Upper lobe of left lung (tissue), 4 donors: ENCODE measurements at regions not wholly inside any gene's neighbourhood (a gene's known extent, or its start where the extent isn't known, plus 50 kb on each side); places are given as distances from the start of the nearest gene placed in this dataset.

ENCODE experiments used
- EP300 ChIP-seq, 4 donors: sonication (generic); formaldehyde crosslinking; IDR thresholded peaks; one replicate each; pipeline ENCODE4 v1.5.1; 2017; ENCODE audit warnings: antibody characterized with exemption in 4 of 4, control low read depth in 2 of 4
- POLR2A ChIP-seq, 4 donors: fragments of 450-650 bp; IDR thresholded peaks; one replicate each; pipeline ENCODE4 v1.5.1; 2016 to 2017; ENCODE audit warnings: antibody characterized with exemption in 4 of 4, mild to moderate bottlenecking in 2 of 4
- POLR2AphosphoS5 ChIP-seq, 2 donors: sonication (generic); formaldehyde crosslinking; IDR thresholded peaks; one replicate each; pipeline ENCODE4 v1.5.1; 2017; ENCODE audit warnings: antibody characterized with exemption in 2 of 2
- TF ChIP-seq, protein P1 (sequence below), 6 experiments: fragments of 450-650 bp in 4 of 6; fragments of 200-600 bp in 2 of 6; sonication (generic) in 2 of 6; IDR thresholded peaks; one replicate each; pipeline ENCODE4 v1.5.1; 2016 to 2019; ENCODE audit warnings: antibody characterized with exemption in 6 of 6

DNA sequence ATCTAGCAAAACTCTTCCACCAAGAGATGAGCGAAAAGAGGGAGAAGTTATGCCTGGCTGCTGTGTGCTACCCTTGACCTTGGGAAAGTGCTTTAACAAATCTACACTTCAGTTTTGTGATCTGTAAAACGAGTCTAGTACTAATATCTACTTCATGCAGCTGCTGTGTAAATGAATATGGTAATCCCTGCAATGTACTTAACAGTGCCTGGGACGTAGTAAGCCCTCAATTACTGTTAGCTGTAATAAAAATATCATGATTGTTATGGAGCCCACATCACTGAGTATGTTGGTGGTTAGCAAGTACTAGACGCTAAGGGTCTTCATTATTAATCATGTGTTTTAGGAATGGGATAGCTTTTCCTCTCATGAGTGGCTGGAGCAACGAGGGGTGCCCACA, 80.5 kb downstream of the LYZL1 start:
- TF ChIP-seq, protein P1, sequence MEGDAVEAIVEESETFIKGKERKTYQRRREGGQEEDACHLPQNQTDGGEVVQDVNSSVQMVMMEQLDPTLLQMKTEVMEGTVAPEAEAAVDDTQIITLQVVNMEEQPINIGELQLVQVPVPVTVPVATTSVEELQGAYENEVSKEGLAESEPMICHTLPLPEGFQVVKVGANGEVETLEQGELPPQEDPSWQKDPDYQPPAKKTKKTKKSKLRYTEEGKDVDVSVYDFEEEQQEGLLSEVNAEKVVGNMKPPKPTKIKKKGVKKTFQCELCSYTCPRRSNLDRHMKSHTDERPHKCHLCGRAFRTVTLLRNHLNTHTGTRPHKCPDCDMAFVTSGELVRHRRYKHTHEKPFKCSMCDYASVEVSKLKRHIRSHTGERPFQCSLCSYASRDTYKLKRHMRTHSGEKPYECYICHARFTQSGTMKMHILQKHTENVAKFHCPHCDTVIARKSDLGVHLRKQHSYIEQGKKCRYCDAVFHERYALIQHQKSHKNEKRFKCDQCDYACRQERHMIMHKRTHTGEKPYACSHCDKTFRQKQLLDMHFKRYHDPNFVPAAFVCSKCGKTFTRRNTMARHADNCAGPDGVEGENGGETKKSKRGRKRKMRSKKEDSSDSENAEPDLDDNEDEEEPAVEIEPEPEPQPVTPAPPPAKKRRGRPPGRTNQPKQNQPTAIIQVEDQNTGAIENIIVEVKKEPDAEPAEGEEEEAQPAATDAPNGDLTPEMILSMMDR (IDR thresholded peaks at IDR 0.05), result no peak
- no peak for TF ChIP-seq POLR2A (IDR thresholded peaks at IDR 0.05)
- TF ChIP-seq EP300 (IDR thresholded peaks at IDR 0.05), result no peak
- no peak for TF ChIP-seq POLR2AphosphoS5 (IDR thresholded peaks at IDR 0.05)
